HG03066 (cell line): ENCODE measurements at regions not wholly inside any gene's neighbourhood (a gene's known extent, or its start where the extent isn't known, plus 50 kb on each side); places are given as distances from the start of the nearest gene placed in this dataset.
"Not testable (repeated sequence)": the region's sequence is repeated elsewhere in the genome, so short reads cannot be mapped to it uniquely, and the experiment has no call there.

Source experiments
- ATAC-seq: cut with Tn5 transposase; IDR thresholded peaks from one replicate; pipeline ENCODE4 v1.9.1; 2021; ENCODE audit warnings: low read depth; ENCODE audit not compliant: unreplicated experiment

GRCh38 chr2:49351560-49351959, 197.2 kb upstream of the FSHR start:
- no peak for ATAC-seq

- ATAC-seq, result no peak
Observed at GRCh38 chr2:49343638-49344037, 189.3 kb upstream of the FSHR start.

- no peak for ATAC-seq
Observed at GRCh38 chr2:49342156-49342555, 187.8 kb upstream of the FSHR start.

DNA sequence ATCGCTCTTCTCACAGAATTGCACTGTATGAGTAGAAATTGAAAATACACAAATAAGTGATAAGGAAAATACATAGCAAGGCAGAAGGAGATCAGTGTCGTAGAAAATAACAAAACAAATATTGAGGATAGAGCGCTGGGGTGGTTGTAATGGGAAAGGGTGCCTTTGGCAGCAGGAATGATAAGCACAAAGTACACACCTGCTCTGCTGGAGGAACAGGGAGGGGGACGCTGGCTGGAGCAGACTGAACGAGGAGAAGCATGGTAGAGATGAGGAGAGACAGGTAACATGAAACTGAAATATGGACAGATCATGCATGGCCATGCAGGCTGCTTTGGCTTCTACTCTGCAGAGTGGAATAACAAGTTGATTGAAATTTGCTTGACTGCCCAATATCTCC, 181.2 kb upstream of the FSHR start:
- no peak for ATAC-seq

DNA sequence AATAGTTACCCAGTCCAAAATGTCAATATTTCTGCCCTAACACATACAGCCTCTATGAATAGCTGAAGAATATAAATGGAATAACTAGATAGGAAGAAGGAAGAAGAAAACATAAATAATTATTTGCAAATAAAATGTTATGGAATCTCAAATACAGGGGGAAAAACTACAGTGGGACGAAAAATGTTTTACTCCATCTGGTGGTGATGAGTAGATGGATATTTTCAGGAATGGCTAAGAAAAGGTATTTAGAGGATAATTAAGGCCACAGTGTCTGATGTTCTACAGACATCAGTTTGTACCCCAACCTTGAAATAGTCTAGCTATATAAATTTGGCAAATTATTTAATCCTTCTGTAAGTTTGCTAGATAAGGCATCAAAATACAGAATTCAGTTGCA, 178.1 kb upstream of the FSHR start:
- no peak for ATAC-seq

DNA sequence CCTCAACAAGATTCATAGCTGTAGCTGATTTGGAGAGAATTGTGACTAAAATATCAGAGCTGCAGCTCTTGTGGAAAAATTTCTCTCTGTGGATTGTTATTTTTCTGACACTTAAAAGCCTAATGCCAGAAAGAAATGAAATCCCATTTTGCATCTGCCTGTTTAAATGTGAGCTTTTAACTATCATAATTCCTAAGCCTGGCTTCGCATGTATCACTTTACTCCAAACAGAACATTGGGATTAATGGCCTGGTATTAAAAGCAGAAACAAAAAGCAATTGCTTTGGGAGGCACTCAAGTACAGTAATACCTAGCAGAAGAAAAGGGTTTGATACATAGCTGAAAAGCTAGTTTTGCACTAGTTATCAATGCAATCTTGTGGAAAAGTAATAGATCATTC, 164.2 kb upstream of the FSHR start:
- ATAC-seq, result no peak

GRCh38 chr2:49309461-49309860, 155.1 kb upstream of the FSHR start:
- ATAC-seq, result no peak

- ATAC-seq, result no peak
Observed at GRCh38 chr2:49306925-49307324, 152.6 kb upstream of the FSHR start.

DNA sequence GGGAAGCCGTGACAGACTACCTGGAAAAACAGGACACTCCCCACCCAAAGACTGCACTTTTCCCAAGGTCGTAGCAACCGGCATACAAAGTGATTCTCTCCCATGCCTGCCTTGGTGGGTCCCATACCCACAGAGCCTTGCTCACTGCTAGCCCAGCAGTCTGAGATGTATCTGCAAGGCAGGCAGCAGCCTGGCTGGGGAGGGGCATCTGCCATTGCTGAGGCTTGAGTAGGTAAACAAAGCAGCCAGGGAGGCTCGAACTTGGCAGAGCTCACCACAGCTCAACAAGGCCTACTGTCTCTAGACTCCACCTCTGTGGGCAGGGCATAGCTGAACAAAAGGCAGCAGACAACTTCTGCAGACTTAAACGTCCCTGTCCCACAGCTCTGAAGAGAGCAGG, 144.4 kb upstream of the FSHR start:
- not testable (repeated sequence) for ATAC-seq

DNA sequence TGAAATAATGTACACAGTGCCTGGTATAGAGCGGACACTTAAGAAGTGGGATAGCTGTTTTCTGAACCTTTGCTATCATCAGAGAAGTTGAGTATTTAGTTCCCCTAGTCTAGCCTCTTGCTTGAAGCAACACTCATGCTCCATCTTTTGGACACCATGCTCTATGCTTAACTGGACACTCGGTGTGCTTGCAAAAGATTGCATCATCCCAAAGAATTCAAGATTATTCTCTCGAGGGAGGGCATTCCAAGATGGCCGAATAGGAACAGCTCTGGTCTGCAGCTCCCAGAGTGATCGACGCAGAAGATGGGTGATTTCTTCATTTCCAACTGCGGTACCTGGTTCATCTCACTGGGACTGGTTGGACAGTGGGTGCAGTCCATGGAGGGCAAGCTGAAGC, 143.9 kb upstream of the FSHR start:
- ATAC-seq, result no peak

DNA sequence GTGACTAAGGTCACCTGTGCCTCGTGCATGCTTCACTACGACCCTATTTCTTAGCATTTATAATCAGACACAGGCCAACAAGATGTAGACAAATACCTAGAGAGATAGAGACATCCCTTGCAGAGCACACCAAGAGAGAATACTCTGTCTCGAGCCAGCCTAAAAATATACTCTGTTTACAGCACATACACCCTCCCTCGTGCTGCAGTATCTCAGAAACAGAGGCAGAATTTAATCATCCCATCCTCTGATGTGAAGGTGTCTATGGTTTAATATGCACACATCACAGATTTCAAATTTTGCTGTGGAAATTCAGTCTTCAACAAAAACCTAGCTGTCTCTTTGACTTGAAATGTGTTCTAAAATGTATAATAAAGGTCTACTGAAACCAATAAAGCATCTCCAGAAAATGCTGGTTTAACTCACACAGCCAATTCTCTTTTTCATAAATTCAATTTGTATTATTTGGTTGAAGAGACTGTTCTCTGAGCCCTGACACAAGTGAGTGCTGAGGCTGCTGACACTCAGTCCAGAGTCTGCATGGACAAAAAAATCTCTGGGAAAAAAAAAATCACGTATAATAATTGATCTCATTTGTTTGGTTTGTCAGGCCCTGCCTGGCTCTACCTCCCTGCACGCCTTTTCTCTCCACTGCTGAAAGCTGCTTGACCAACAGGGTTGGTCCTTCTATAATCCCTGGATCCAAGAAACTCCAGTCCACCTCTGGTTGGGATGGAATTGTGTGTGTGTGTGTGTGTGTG, 142.0 kb upstream of the FSHR start:
- ATAC-seq, result no peak

DNA sequence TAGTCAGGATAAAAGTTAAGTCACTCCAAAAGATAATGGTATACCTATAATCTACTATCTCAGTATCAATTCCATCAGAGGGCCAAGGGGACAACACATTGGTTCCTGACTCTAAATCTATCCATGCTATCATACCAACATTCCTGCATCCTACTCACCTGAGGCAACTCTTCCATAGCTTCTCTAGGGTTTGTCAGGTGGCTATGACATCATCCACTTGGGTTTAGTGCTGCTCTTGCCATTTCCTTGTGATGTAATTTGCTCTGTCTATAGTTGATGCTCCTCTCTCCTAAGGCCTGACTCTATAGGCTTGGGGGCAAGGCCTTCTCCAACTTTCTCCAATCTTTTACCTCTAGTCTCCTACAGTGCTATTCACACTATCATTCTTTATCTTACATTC, 139.9 kb upstream of the FSHR start:
- ATAC-seq, result no peak

- ATAC-seq, result no peak
Observed at GRCh38 chr2:49291619-49292018, 137.3 kb upstream of the FSHR start.

GRCh38 chr2:49289711-49290110, 135.4 kb upstream of the FSHR start:
- ATAC-seq, result no peak

DNA sequence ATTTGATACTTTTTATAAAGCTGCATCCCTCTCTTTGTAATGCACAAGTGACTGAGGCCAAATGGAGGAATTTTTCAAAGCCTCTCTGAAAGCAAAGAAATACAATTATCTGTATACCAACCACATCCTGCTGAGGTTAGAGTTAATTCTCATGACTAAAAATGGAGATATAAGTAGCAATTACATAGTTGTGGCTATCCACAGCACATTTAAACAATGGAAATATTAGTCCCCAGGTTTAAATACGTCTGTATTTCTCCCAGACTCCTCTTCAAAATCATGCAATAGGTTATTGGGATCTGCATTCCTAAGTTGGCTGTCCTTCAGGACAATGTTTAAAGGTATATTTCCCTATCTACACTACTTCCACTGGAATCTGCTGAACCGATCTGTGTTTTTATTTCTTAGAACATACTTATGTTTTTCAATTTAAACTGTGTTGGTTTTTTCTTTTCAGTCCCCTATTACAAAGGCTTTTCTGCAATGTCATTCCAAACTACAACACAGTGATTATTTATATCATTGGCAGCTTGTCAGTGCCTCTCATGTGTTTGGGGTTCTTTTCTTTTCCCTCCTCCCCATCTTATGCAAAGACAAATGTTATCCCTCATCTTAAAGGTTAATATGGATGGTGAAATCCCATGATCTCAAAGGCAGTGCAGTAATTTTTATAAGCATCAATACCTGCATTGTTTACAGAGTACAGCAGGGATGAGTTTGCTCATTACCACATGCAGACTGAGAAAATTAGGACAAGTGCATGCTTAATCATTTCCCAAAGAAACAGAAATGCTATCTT, 134.8 kb upstream of the FSHR start:
- ATAC-seq, result no peak

DNA sequence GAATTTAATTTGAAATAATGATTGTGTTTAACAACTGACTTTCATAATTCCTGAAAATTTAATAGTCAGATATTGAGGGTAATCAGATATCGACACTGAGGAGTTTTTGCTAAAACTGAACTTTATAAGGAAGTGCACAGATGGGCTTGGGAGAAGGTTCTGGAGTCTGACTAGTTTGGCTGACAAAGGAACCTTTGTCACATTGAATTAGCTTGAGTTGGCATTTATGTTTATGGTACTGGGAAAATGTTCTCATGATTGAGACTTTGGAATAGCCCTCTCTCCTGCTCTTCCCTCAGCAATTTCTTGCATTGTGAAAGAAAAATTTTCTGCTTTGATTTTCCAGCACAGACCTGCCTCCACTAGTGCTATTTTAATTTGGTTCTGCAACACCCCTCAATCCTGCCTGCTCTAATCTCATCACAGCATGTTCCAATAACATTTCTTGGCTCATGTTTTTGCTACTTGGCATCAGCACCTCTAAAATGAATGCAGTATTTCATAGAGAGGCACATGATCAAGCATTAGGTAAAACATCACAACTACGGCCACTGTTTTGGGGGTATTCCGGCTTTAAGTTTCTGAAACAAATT, 133.9 kb upstream of the FSHR start:
- ATAC-seq, result no peak

DNA sequence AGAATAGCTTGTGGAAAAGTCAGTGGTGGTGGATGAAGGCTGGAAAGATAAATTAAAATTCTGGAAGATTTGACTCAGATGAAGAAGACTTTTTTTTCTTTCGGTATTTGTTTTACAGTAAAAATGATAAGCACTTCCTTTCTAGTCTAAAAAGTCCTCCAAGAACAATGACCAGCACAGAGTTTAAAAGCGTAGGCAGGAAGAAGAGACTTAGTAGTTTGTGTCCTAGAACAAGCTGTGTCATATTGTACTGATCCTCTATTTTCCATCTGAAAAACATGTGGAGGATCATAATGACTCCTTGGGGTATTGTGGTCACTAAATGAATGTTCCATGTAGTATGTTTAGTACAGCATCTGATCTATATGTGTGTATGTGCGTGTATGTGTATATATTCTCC, 132.4 kb upstream of the FSHR start:
- no peak for ATAC-seq

DNA sequence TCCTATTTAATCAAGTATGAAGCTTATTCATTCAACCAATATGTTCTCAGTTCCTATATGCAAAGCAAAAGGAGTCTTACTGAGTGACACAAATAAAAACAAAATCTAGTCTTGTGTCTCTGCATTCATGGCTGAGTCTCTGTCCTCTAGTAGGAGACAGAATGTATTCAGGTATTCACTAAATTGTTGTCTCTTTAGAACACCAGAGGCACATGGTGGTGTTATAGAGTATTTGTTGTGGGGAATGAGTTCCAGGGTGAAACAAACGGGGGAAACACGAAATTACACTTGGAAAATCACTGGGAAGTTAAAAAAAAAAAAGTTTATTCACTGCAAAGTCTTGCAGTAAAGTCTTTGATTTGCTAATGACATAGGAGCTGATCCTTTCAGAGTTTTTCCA, 131.7 kb upstream of the FSHR start:
- ATAC-seq, result no peak

GRCh38 chr2:49278561-49278960, 124.2 kb upstream of the FSHR start:
- ATAC-seq, result no peak

- no peak for ATAC-seq
Observed at GRCh38 chr2:49278141-49278540, 123.8 kb upstream of the FSHR start.

GRCh38 chr2:49271060-49271606, 116.8 kb upstream of the FSHR start:
- ATAC-seq, result no peak
